GM10266 (cell line): ENCODE measurements at regions not wholly inside any gene's neighbourhood (a gene's known extent, or its start where the extent isn't known, plus 50 kb on each side); places are given as distances from the start of the nearest gene placed in this dataset.

Experiments
- DNase-seq: peaks from one replicate; pipeline ENCODE4 v3.0.0; 2012; ENCODE audit errors: extremely low spot score
- CTCF ChIP-seq: IDR thresholded peaks from 2 replicates; pipeline ENCODE4 v1.5.1; 2012; ENCODE audit warnings: mild to moderate bottlenecking, low read depth; ENCODE audit not compliant: control insufficient read depth, insufficient read depth; ENCODE audit errors: missing control alignments

GRCh38 chr22:27670701-27671412 lies 130.7 kb downstream of the MN1 start:
- no peak for TF ChIP-seq CTCF
- DNase-seq = no peak

GRCh38 chr22:27671413-27671935 lies 130.1 kb downstream of the MN1 start:
- TF ChIP-seq CTCF = no peak
- DNase-seq = no peak

GRCh38 chr22:27672721-27673418 lies 128.7 kb downstream of the MN1 start:
- DNase-seq = no peak
- TF ChIP-seq CTCF = no peak

- no peak for TF ChIP-seq CTCF
- no peak for DNase-seq
Measured at GRCh38 chr22:27673839-27674238, 127.7 kb downstream of the MN1 start.

GRCh38 chr22:27674261-27674923 lies 127.2 kb downstream of the MN1 start:
- no peak for TF ChIP-seq CTCF
- no peak for DNase-seq

GRCh38 chr22:27676545-27677213 lies 124.9 kb downstream of the MN1 start:
- no peak for TF ChIP-seq CTCF
- no peak for DNase-seq
